ENCODE measurements at regions not wholly inside any gene's neighbourhood (a gene's known extent, or its start where the extent isn't known, plus 50 kb on each side); places are given as distances from the start of the nearest gene placed in this dataset.

- no peak for DNase-seq
Measured at GRCh38 chr9:28770226-28770625, 1196.9 kb upstream of the C9orf72 start.

- no peak for DNase-seq
Measured at GRCh38 chr9:28770827-28771226, 1197.5 kb upstream of the C9orf72 start.

- DNase-seq: no peak
Measured at GRCh38 chr9:28774433-28775235, 1201.4 kb upstream of the C9orf72 start.

- peak; percentile 23 for DNase-seq
Measured at GRCh38 chr9:28779243-28779642, 1206.0 kb upstream of the C9orf72 start.

GRCh38 chr9:28781481-28781880 is 1208.2 kb upstream of the C9orf72 start:
- no peak for DNase-seq

- no peak for DNase-seq
Measured at GRCh38 chr9:28782630-28783029, 1209.3 kb upstream of the C9orf72 start.

- no peak for DNase-seq
Measured at GRCh38 chr9:28792716-28793115, 1219.4 kb upstream of the C9orf72 start.

- no peak for DNase-seq
Measured at GRCh38 chr9:28799876-28800275, 1226.6 kb upstream of the C9orf72 start.

- DNase-seq: no peak
Measured at GRCh38 chr9:28801144-28801799, 1228.0 kb upstream of the C9orf72 start.

GRCh38 chr9:28805197-28805596 is 1231.9 kb upstream of the C9orf72 start:
- DNase-seq: no peak

GRCh38 chr9:28808042-28808441 is 1234.8 kb upstream of the C9orf72 start:
- no peak for DNase-seq

- no peak for DNase-seq
Measured at GRCh38 chr9:28810388-28811075, 1237.3 kb upstream of the C9orf72 start.

GRCh38 chr9:28820741-28821140 is 1247.5 kb upstream of the C9orf72 start:
- no peak for DNase-seq

- no peak for DNase-seq
Measured at GRCh38 chr9:28821240-28821639, 1248.0 kb upstream of the C9orf72 start.

GRCh38 chr9:28824432-28824963 is 1251.2 kb upstream of the C9orf72 start:
- DNase-seq: no peak

GRCh38 chr9:28832168-28832770 is 1259.0 kb upstream of the C9orf72 start:
- DNase-seq: peak; percentile 42

- no peak for DNase-seq
Measured at GRCh38 chr9:28834156-28834555, 1260.9 kb upstream of the C9orf72 start.

- no peak for DNase-seq
Measured at GRCh38 chr9:28839778-28840430, 1266.6 kb upstream of the C9orf72 start.

- DNase-seq: no peak
Measured at GRCh38 chr9:28841775-28842174, 1268.5 kb upstream of the C9orf72 start.

GRCh38 chr9:28847331-28847730 is 1274.0 kb upstream of the C9orf72 start:
- DNase-seq: no peak

- DNase-seq: no peak
Measured at GRCh38 chr9:28848671-28849070, 1275.4 kb upstream of the C9orf72 start.

- DNase-seq: no peak
Measured at GRCh38 chr9:28853477-28853876, 1280.2 kb upstream of the C9orf72 start.
